ENCODE measurements at regions not wholly inside any gene's neighbourhood (a gene's known extent, or its start where the extent isn't known, plus 50 kb on each side); places are given as distances from the start of the nearest gene placed in this dataset.
"Not testable (repeated sequence)": the region's sequence is repeated elsewhere in the genome, so short reads cannot be mapped to it uniquely, and the experiment has no call there.

DNA sequence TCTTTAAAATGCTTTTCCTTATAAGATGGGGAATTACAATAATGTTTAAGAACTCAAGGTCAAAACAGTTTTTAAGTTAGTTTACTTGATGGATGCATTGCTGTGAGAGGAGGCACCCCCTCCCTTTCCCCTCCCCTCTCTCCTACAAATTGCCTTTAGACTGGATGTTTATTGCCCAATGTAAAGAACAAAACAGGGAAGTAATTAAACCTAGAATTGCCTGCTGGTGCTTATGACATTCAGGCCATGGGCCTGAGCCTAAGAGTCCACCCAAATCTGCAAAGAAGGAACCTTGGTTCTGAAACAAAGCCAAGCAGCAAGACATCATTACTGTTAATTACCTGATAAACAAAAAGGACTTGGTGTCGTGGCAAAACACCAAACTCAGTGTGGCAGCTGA, 630.3 kb downstream of the ISL1 start:
- no peaks in the 10 kb centered on the region for H3K4me1 Mint-ChIP-seq
- intact Hi-C loops (cut with micrococcal nuclease): no loop called here
- no peak overlapping the region for H3K27ac Mint-ChIP-seq
- no peaks in the 10 kb centered on the region for H3K9me3 Mint-ChIP-seq
- H3K36me3 Mint-ChIP-seq (ENCODE audit: low read depth): no peaks in the 10 kb centered on the region
- no peaks in the 10 kb centered on the region for H3K27me3 Mint-ChIP-seq
- H3K4me3 Mint-ChIP-seq: no peak overlapping the region
- no peak for DNase-seq

DNA sequence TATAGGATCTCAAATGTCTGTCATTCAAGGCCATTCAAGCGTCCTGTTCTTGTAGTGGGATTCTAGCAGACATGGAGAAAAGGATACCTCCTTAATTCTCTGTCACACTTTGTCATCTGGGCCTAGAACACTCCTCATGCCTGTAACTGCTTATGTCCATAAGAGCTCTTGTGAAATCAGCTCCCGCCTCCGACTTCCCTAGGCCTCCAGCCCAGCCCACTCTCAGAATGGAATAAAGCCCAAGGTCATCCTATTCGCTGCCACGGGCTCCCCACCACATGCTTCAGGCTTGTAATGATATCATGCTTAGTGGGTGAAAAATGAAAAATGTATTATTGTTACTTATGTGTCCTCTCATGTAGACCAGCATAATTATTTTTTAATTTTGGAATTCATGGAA, 632.5 kb downstream of the ISL1 start:
- H3K27me3 Mint-ChIP-seq: no peaks in the 10 kb centered on the region
- no peak overlapping the region for H3K4me3 Mint-ChIP-seq
- H3K27ac Mint-ChIP-seq: no peak overlapping the region
- H3K36me3 Mint-ChIP-seq (ENCODE audit: low read depth): no peaks in the 10 kb centered on the region
- no peaks in the 10 kb centered on the region for H3K9me3 Mint-ChIP-seq
- intact Hi-C loops (cut with micrococcal nuclease): no loop called here
- DNase-seq: no peak
- no peaks in the 10 kb centered on the region for H3K4me1 Mint-ChIP-seq

DNA sequence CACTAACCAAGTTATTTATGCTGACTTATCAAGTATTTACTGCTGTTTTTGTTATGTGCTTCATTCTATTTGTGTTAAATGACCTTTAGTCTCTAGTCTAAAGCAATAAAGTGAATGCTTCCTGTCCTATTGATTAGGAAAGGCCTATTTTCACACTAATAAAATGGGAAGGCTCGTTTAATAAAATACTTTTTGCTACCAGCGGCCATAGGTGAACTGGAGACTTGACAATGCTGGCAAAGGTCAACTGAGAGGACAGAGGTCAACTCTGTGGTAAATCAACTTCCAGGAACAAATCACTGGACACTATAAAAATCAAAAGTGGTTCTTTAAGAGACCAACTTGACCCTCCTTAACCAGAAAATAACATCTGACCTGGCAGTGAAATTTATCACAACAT, 634.3 kb downstream of the ISL1 start:
- Mint-ChIP-seq H3K9me3 (no peaks in the 10 kb centered on the region), H3K27ac (no peak overlapping the region), H3K4me1 (no peaks in the 10 kb centered on the region), H3K4me3 (no peak overlapping the region), H3K36me3 (ENCODE audit: low read depth) (no peaks in the 10 kb centered on the region), H3K27me3 (no peaks in the 10 kb centered on the region)
- DNase-seq: no peak
- intact Hi-C loops (cut with micrococcal nuclease): no loop called here

DNA sequence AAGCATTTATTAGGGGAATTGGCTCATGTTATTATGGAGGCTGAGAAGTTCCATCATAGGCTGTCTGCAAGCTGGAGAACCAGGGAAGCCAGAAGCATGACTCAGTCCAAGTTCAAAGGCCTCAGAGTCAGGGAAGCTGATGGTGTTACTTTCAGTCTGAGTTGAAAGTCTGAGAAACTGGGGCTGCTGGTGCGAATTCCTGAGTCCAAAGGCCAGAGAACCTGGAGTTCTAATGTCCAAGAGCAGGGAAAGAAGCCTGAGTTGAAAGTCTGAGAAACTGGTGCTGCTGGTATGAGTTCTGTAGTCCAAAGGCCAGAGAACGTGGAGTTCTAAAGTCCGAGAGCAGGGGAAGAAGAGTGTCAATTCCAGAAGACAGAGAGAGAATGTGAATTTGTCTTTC, 641.1 kb downstream of the ISL1 start:
- Mint-ChIP-seq H3K27me3 (no peaks in the 10 kb centered on the region), H3K36me3 (ENCODE audit: low read depth) (no peaks in the 10 kb centered on the region), H3K27ac (no peak overlapping the region), H3K4me1 (no peaks in the 10 kb centered on the region), H3K9me3 (peaks cover 3% of the 10 kb centered on the region), H3K4me3 (no peak overlapping the region)
- intact Hi-C loops (cut with micrococcal nuclease): no loop called here
- DNase-seq: no peak

DNA sequence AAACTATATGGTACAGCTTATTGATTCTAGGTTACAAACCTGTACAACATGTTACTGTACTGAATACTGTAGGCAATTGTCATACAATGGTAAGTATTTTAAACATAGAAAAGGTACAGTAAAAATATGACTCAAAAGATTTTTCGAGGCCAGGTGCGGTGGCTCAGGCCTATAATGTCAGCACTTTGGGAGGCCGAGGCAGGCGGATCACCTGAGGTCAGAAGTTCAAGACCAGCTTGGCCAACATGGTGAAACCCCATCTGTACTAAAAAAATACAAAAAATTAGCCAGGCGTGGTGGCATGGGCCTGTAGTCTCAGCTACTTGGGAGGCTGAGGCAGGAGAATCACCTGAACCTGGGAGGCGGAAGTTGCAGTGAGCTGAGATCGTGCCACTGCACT, 646.6 kb downstream of the ISL1 start:
- H3K27ac Mint-ChIP-seq; DNase-seq; H3K36me3 Mint-ChIP-seq (ENCODE audit: low read depth); intact Hi-C loops (cut with micrococcal nuclease); H3K9me3 Mint-ChIP-seq; H3K4me3 Mint-ChIP-seq; H3K4me1 Mint-ChIP-seq; H3K27me3 Mint-ChIP-seq: not testable (repeated sequence)

DNA sequence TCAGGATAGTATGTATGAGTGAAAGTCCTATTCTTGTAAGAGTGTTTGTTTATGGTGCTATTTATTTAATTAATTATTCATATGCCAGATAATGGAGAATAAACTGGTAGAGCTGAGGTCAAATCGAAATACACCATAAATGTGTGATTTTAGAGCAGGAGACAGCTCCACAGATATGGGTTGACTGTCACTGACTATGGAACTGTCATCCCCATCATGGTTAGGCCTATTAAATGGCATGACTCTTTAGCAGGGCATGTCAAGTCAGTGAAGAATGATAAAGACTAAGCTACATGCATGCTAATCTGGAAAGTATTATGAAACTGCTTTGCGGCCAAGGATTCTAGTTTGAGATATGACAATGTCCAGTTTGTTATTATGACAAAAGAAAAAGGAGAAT, 658.6 kb downstream of the ISL1 start:
- H3K36me3 Mint-ChIP-seq (ENCODE audit: low read depth): no peaks in the 10 kb centered on the region
- no peak overlapping the region for H3K4me3 Mint-ChIP-seq
- DNase-seq: no peak
- no peaks in the 10 kb centered on the region for H3K4me1 Mint-ChIP-seq
- H3K27me3 Mint-ChIP-seq: no peaks in the 10 kb centered on the region
- intact Hi-C loops (cut with micrococcal nuclease): no loop called here
- H3K27ac Mint-ChIP-seq: no peak overlapping the region
- H3K9me3 Mint-ChIP-seq: no peaks in the 10 kb centered on the region

DNA sequence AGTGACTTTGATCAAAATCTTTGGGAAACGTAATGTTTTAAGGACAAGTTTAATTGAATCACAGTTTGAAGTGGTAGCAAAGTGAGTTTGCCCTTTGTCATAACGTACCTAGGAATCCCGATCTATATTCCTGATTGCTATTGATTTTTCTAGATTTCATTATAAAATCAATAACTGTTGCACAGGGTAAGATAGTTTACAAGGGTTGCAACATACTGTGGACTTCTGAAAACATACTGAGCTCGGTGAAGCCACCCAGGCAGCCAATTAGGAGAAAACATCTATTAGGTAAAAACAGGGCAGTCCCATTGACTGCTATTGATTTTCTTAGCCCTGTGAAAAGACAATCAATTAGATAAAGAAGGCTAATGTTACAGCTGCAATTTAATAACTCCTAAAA, 659.9 kb downstream of the ISL1 start:
- Mint-ChIP-seq H3K4me1 (no peaks in the 10 kb centered on the region), H3K27ac (no peak overlapping the region), H3K4me3 (no peak overlapping the region), H3K27me3 (no peaks in the 10 kb centered on the region), H3K36me3 (ENCODE audit: low read depth) (no peaks in the 10 kb centered on the region), H3K9me3 (no peaks in the 10 kb centered on the region)
- DNase-seq: no peak
- intact Hi-C loops (cut with micrococcal nuclease): no loop called here

DNA sequence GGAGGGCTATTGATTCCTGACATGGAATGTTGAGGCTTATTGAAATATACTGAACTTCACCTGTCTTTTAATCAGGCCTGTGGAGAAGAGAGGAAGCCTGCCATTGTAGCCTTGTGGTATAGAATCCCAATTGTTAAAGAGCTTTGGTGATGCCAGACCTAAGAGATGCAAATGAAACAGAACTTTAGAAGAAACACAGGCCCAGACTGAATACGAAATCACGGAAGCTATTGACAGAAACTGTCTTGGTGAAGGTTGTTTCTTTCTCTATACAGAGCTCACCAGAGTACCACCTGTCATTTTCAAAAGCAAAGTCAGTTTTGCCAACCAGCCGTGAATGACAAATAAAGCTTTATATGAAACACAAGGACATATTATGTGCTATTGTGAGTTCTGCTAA, 660.3 kb downstream of the ISL1 start:
- no peak overlapping the region for H3K4me3 Mint-ChIP-seq
- H3K4me1 Mint-ChIP-seq: no peaks in the 10 kb centered on the region
- intact Hi-C loops (cut with micrococcal nuclease): no loop called here
- no peak overlapping the region for H3K27ac Mint-ChIP-seq
- H3K27me3 Mint-ChIP-seq: no peaks in the 10 kb centered on the region
- H3K9me3 Mint-ChIP-seq: no peaks in the 10 kb centered on the region
- no peak for DNase-seq
- H3K36me3 Mint-ChIP-seq (ENCODE audit: low read depth): no peaks in the 10 kb centered on the region

DNA sequence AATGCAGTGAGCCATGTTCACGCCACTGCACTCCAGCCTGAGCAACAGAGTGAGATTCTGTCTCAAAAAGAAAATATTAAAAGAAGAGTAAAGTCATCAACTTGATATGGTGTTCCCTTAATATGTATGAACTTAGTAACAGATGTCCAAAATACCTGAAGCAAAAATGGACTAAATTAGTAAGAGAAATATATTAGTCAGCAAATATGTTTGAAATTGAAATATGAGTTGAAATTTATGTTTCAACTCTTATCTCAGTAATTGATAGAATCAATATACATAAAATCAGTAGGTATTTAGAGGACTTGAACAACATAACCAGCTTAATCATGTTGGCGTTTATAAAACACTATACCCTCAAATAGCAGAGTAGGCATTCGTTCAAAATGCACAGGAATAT, 668.5 kb downstream of the ISL1 start:
- no peak for DNase-seq
- no peak overlapping the region for H3K4me3 Mint-ChIP-seq
- no peaks in the 10 kb centered on the region for H3K36me3 Mint-ChIP-seq (ENCODE audit: low read depth)
- H3K4me1 Mint-ChIP-seq: no peaks in the 10 kb centered on the region
- intact Hi-C loops (cut with micrococcal nuclease): no loop called here
- no peaks in the 10 kb centered on the region for H3K27me3 Mint-ChIP-seq
- no peak overlapping the region for H3K27ac Mint-ChIP-seq
- no peaks in the 10 kb centered on the region for H3K9me3 Mint-ChIP-seq

DNA sequence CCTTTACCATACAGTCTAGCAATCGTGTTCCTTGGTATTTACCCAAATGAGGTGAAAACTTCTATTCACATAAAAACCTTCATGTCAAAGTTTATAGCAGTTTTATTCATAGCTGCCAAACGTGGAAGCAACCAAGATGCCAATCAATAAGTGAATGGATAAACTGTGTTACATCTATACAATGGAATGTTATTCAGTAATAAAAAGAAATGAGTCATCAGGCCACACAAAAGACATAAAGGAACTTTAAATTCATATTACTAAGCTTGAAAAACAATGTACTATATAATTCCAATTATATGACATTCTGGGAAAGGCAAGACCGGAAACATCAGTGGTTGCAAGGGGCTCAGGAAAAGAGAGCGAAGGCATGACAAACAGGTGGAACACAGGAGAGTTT, 679.9 kb downstream of the ISL1 start:
- Mint-ChIP-seq H3K9me3 (no peaks in the 10 kb centered on the region), H3K36me3 (ENCODE audit: low read depth) (no peaks in the 10 kb centered on the region), H3K4me1 (no peaks in the 10 kb centered on the region), H3K27ac (no peak overlapping the region), H3K4me3 (no peak overlapping the region), H3K27me3 (no peaks in the 10 kb centered on the region)
- no peak for DNase-seq
- intact Hi-C loops (cut with micrococcal nuclease): no loop called here

DNA sequence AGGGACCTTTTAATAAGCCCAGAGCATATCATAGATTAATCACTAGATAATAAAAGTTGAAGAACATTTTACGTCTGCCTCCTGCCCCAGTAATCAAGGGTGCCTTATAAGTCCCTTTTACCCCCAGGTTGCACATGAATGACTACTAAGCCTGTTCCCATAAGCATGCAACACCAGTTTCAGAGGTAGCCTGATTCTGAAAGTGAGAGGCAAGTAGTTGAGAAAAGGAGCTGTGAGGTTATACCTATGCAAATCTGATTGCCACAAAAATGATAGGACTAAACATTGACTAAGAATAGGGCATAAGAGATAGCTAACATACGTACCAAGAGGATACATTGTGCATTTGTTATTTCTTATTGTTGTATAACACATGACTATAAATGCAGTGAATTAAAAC, 681.9 kb downstream of the ISL1 start:
- no peak for DNase-seq
- no peaks in the 10 kb centered on the region for H3K4me1 Mint-ChIP-seq
- H3K4me3 Mint-ChIP-seq: no peak overlapping the region
- intact Hi-C loops (cut with micrococcal nuclease): no loop called here
- no peaks in the 10 kb centered on the region for H3K27me3 Mint-ChIP-seq
- H3K9me3 Mint-ChIP-seq: no peaks in the 10 kb centered on the region
- H3K36me3 Mint-ChIP-seq (ENCODE audit: low read depth): no peaks in the 10 kb centered on the region
- H3K27ac Mint-ChIP-seq: no peak overlapping the region

DNA sequence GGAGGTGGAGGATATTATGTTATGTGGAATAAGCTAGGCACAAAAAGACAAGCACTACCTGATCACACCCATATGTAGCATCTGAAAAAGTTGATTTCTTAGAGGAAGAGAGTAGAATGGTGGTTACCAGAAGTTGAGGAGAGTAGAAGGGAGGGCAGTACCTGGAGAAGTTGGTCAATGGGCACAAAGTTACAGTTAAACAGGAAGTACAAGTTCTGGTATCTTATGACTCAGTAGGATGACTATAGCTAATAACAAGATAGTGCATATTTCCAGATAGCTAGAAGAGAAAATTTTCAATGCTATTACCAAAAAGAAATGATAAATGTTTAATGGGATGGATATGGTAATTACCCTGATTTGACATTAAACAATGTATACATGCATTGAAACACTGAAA, 686.7 kb downstream of the ISL1 start:
- H3K27me3 Mint-ChIP-seq: no peaks in the 10 kb centered on the region
- no peak overlapping the region for H3K4me3 Mint-ChIP-seq
- no peaks in the 10 kb centered on the region for H3K36me3 Mint-ChIP-seq (ENCODE audit: low read depth)
- no peaks in the 10 kb centered on the region for H3K4me1 Mint-ChIP-seq
- H3K9me3 Mint-ChIP-seq: no peaks in the 10 kb centered on the region
- DNase-seq: no peak
- intact Hi-C loops (cut with micrococcal nuclease): no loop called here
- H3K27ac Mint-ChIP-seq: no peak overlapping the region

DNA sequence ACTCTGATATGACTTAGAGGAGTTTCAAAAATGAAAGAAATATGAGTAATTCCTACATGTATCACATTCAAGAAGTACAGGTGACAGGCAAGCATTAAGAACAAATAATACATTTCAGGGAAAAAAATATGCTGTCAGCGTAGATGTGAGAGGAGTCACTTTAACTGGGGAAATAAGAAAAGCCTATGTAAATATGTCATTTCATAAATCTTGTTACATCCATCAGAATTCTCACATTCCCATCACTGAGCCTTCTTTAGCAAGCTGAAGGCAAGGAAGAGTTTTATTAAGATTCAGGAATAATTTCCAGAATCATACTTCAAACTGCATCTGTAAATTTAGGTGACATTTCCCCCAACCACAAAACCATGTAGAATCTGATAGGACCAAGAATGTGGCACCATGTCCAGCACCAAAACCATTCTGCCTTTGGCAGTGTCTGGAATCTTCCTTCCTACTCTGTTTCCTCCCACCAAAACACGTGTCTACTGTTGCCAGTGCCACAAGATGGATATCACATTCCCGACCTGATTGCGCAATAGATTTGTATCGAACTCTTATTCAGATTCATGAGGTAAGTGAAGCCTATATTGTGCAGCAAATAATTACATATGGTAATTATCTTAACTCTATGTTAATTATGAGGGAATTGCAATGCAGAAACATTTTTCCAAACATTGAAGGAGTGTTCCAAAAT, 690.9 kb downstream of the ISL1 start:
- Mint-ChIP-seq H3K27ac (no peak overlapping the region), H3K4me3 (no peak overlapping the region), H3K4me1 (no peaks in the 10 kb centered on the region), H3K9me3 (no peaks in the 10 kb centered on the region), H3K27me3 (no peaks in the 10 kb centered on the region), H3K36me3 (ENCODE audit: low read depth) (no peaks in the 10 kb centered on the region)
- intact Hi-C loops (cut with micrococcal nuclease): no loop called here
- DNase-seq: no peak

DNA sequence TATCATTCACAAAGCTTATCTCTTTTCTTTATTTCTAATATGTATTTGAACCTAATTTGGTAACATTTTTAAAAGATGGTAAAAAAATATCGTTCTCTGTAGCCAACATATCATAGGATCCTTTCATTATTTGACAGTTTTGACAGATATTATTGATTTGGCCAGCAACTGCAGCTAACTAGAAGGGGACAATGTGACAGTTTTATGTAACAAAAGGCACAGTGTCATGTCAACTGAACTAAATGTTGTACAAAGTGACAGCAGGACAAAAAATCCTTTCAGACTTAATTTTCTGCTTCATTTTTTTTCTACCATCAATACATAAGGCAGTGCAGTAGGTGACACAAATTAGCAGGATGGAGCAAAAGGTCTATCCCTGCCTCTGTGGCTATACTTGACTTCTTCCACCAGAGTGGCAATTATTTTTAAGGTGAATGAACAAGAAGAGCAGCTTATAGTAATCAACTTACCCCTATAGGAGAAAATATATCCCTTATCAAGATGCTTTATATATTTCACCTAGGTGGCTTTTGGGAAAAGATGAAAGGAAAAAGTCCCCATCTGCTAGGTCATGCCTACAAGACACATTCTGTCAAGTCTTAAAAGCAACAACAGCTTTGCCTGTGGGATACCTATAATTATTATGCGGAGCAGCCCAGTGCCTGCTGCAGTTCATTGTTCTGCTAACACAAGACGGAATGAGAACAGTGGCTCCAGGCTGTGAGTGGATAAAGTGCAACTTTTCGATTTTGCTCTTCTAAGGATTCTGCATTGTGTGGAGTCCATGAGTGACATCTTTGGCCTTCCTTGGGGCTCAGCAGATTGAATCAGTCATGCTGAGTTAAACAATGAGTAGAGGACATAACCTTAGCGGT, 694.9 kb downstream of the ISL1 start:
- no peaks in the 10 kb centered on the region for H3K27me3 Mint-ChIP-seq
- no peak for DNase-seq
- no peak overlapping the region for H3K27ac Mint-ChIP-seq
- no peaks in the 10 kb centered on the region for H3K9me3 Mint-ChIP-seq
- no peaks in the 10 kb centered on the region for H3K36me3 Mint-ChIP-seq (ENCODE audit: low read depth)
- intact Hi-C loops (cut with micrococcal nuclease): no loop called here
- H3K4me1 Mint-ChIP-seq: no peaks in the 10 kb centered on the region
- no peak overlapping the region for H3K4me3 Mint-ChIP-seq

DNA sequence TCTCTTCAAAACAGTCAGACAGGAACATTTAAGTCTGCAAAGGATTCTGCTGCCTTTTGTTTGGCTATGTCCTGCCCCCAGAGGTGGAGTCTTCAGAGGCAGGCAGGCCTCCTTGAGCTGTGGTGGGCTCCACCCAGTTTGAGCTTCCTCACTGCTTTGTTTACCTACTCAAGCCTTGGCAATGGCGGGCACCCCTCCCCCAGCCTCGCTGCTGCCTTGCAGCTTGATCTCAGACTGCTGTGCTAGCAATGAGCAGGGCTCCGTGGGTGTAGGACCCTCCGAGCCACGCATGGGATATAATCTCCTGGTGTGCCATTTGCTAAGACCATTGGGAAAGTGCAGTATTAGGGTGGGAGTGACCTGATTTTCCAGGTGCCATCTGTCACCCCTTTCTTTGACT, 685.4 kb upstream of the ITGA1 start:
- H3K4me1 Mint-ChIP-seq; H3K27ac Mint-ChIP-seq; intact Hi-C loops (cut with micrococcal nuclease); H3K36me3 Mint-ChIP-seq (ENCODE audit: low read depth); H3K9me3 Mint-ChIP-seq; DNase-seq; H3K4me3 Mint-ChIP-seq; H3K27me3 Mint-ChIP-seq: not testable (repeated sequence)
